SIG-M5 (cell line): ENCODE measurements at regions not wholly inside any gene's neighbourhood (a gene's known extent, or its start where the extent isn't known, plus 50 kb on each side); places are given as distances from the start of the nearest gene placed in this dataset.

ENCODE experiments used
- DNase-seq: peaks from one replicate; lab custom pipeline; 2025; lab: John Stamatoyannopoulos, UW

DNA sequence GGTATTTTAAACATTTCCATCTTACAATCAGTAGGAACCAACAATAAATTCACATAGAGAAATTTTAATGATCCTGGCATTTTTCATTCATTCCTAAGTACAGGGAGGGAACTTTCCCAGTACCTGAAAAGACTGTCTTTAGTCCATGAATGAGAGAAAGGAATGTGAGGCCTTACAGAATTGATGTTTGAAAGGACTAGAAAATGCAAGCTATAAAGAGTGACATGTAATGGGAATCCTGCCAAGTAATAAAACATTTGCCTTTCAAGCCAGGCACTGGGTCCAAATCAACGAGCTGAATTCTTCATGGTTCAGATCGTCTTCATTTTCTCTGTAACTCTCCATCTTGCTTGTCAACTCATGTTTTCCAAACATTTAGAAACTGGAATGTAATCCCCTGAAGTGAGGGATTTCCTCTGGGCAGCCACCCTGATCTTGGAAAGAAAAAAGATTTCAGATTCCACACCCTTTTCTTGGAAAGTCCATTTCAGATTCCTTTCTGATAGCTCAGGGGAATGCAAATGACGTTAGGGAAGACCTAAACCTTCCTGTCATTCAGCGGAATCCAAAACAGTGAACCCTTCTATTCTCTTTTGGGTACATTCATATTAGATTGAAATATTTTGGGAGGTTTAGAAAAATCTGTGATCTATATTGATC lies 315.8 kb downstream of the SH3GL2 start:
- no peak for DNase-seq

- DNase-seq = no peak
Observed at GRCh38 chr9:17900606-17901005, 321.7 kb downstream of the SH3GL2 start.

DNA sequence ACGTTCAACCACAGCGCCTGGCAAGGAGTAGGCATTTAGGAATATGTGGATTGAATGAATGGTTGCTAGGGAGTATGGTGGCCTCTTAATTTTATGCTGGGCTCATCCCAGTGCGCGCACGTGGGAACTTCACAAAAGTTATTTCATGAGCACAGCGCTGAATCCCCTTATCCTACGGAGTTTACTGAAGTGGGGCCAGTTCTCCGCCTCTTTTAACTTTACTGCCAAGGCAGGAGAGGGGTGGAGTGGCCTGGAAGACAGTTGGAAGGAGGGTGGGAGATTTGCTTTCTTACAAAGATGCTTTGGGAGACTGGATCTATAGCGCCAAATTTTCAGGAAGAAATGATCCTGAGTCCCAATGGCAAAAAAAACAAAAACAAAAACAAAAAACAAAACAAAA lies 326.5 kb downstream of the SH3GL2 start:
- DNase-seq = no peak

DNA sequence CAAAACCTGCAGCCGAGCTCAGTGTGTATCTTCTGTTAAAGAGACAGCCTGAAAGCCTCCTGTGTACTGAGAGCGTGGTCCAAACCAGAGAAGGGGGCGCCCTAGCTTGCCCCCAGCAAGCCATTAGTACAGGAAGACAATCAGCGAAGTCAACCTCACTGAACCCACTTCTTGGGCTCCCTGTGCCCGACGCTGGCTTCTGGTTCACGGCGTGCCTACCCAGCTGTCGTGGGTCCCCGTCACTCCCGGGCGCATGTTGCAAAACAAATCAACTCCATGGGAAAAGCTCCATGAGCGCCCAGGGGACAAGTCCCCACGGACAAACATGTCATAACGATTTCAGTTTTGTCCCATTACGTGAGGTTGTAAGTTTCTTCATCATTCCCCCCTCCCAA lies 326.9 kb downstream of the SH3GL2 start:
- DNase-seq = no peak

GRCh38 chr9:17906176-17906840 lies 327.4 kb downstream of the SH3GL2 start:
- DNase-seq = no peak

GRCh38 chr9:17906841-17907778 lies 328.2 kb downstream of the SH3GL2 start:
- DNase-seq = no peak

DNA sequence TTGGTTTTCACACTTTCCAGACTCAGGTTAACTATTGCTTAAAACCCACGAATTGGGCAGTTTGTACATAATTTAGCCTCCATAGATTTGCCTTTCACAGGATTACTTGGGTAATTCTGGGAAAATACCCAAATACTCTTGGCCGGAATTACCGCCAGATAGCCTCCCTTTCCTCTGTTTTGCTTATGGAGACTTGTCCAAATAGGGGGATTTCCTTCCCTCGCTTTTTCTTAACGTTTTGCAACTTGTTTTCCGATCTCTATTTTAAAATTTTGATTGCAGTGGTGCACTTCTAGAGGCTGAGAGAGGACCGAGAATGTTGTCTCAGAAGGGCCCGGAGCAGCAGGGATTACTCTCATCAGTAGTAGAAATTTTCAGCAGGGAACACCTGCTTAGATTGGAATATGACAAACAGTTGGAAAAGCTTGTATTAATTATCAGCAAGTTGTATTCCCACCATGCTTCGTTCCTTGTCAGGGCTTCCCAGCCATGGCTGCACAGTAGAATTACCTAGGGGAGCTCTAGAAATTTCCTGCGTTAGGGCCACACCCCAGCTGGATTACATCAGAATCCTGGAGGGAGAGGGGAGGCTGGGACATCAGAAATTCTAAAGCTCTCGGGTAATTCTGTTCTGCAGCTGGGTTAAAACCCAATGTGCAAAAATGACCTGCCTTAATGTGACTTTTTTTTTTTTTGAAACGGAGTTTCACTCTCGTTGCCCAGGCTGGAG lies 329.1 kb downstream of the SH3GL2 start:
- no peak for DNase-seq

- DNase-seq = no peak
Observed at GRCh38 chr9:17926246-17926645, 347.4 kb downstream of the SH3GL2 start.

DNA sequence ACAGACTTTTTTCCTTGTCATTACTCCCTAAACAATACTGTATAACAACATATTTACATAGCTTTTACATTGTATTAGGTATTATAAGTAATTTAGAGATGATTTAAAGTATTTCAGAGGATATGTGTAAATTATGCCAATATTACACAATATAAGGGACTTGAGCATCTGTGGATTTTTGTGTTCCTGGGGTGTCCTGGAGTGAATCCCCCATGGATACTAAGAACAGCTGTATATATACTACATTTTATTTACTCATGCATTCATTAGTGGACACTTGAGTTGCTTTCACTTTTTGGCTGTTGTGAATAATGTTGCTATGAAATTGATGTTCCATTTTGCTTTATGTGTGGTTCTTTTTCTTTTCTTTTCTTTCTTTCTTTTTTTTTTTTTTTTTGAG lies 348.8 kb downstream of the SH3GL2 start:
- no peak for DNase-seq

- DNase-seq = no peak
Observed at GRCh38 chr9:17928228-17928627, 349.4 kb downstream of the SH3GL2 start.

DNA sequence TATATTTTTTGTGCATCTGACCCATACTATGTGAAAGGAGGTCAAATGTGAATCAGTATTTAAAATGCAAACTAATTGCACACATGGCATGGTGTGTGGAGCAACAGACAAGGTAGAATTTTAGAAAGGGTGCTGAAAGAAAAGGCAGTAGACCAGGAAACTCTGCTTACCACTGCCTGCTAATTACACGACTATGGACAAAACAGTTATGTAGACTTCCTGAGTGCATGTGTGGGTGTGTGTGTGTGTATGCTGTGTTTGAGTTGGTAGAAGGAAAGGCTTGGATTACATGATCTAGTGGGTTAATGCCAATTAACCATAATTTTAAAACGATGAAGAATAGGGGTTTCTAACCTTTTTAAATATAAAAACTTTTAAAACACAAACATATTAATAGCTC lies 349.9 kb downstream of the SH3GL2 start:
- no peak for DNase-seq

DNA sequence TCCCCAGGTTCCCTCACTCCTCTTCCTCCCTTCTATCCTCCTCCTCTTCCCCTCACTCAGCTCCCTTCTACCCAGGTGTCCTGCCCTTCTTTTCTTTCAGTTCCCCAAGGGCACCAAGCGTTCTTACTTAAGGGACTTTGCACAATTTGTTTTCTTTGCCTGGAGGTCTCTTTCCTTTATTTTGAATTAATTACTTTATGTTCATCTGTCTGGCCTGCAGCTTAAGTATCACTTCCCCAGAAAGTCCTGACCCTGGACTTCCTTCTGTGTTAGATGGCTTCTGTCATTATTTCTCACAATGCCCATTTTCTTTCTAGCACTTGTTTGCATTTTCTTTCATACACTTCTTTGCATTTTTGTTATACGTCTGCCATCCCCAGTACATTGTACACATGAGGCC lies 350.6 kb downstream of the SH3GL2 start:
- no peak for DNase-seq

DNA sequence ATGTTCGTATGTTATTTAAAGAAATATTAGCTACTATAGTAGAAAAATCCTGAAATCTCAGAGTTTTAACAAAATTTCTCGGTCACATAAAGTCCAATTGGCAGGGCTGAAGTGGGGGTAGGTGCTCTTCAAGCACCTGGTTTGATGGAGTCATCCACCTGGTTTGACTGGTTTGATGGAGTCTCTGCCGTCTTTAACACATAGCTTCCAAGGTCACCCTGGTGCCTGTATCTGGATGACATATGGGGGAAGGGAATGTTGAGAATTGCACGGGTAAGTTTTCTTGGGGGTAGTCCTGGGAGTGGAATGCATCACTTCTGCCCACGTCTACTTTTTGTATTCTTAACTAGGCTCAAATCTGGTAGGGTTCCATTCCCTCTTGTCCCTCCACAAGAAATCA lies 351.2 kb downstream of the SH3GL2 start:
- no peak for DNase-seq

DNA sequence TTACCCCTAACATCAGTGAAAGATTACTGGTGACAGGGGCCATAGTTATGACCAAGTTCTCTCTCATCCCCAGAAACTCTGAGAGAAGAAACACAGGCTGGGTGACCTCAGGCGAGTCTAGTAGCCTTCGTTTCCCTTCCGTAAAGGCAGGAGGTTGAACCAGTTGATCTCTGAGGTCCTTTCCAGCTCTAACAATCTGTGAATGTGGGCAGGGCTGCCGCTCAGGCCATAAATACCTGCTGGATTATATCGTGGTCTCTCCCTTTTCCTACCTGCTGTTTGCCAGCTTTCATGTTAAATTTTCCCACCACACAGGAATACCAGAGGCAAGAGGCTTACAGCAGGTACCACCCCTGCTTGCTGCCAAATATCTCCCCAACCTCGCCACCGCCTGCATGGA lies 357.5 kb downstream of the SH3GL2 start:
- DNase-seq = no peak

GRCh38 chr9:17938035-17938655 lies 359.3 kb downstream of the SH3GL2 start:
- DNase-seq = no peak

GRCh38 chr9:17942498-17942897 lies 363.6 kb downstream of the SH3GL2 start:
- DNase-seq = no peak

- DNase-seq = no peak
Observed at GRCh38 chr9:17955409-17955808, 376.5 kb downstream of the SH3GL2 start.

DNA sequence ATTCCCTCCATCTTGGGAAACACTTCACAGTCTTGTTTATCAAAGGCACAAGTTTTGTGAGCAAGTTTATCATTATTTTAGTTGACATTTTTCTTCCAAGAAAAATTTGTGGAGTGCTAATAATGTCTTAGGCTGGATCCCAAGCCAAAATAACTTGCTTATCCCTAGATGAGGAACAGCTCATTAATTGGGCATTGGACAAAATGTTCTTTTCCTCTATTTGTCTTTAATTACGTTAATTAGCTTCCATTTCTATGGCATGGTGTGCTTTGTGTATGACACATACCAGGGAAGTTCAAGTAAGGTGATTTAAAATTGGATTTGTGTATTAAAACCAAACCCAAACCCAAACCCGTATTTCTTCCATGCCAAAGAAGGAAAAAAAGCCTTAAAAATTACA lies 379.5 kb downstream of the SH3GL2 start:
- DNase-seq = no peak

DNA sequence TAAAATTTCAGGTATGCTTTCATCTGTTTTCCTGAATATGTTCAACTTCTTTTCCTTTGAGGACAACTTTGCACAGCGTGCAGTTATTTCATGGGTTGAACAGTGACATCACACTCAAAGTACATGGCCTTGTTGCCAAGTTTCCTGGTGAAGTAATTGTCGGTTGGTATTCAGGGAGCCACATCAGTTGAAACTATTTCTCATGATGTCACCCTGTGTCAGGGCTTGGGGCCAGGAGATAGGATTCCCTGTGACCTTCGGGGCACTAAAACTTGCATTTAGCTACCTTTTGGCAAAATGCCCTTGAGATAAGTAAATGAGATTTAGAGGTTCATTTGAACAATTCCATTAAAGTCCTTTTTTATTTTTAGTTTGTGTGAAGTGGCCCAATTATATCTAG lies 383.9 kb downstream of the SH3GL2 start:
- DNase-seq = no peak

DNA sequence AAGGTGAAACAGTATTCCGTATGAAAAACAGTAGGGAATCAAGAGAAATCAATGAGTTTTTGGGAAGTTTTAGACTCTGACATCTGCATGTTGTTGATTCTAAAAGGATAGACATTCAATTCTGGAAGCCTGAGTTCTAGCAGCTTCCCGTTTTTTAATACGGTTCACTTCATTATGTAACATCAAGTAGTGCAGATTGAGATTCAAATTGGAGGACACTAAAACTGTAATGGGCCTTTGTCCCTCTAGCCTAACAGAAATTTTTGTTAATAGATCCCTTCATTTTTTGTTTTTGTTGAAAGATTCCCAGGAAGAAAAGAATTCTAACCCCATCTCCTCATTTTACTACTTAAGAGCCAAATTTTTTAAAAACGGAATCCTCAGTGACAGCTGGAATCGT lies 384.6 kb downstream of the SH3GL2 start:
- DNase-seq = no peak

DNA sequence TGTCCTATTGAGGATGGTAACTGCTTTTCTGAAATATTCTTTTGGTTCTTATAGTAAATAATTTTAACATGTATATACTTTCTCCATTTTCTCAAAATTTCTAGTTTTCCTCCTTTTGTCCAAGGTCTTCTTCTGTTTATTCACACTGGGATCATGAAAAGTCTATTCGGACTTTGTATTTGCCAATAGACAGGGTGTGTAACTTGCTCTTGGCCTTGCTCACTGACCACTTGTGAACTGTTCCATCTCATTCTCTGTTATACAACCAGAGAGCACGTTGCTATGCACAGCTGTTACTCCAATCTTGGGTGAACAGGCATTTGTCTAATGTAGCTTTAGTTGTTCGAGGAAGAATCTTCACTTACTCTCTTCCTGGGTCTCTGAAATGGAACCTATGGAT lies 388.9 kb downstream of the SH3GL2 start:
- no peak for DNase-seq

DNA sequence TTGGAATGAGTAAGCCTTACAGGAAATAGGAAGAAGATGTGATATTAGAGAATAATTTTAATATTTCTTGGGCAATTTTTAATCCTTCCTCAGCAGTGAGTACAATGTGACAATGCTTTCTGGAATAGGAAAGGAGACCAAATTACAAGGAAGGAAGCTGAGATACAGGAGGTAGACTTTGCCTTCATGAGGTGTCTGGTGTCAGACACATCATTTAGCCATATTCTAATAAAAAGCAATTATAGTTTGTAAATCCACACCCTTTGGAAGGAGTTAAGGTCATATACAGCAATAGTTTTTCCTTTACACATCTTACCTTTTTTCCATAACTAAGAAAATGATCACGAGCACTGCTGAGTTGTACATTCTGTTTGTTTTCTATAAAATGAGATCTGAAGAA lies 390.4 kb downstream of the SH3GL2 start:
- DNase-seq = no peak
